ENCODE measurements at regions not wholly inside any gene's neighbourhood (a gene's known extent, or its start where the extent isn't known, plus 50 kb on each side); places are given as distances from the start of the nearest gene placed in this dataset.

GRCh38 chr21:14706712-14707510, 160.8 kb upstream of the SAMSN1 start:
- TF ChIP-seq CTCF (IDR thresholded peaks at IDR 0.05; ENCODE audit: low read depth, low read length, poor library complexity, severe bottlenecking), result no peak
- no peak for TF ChIP-seq EZH2phosphoT487 (IDR thresholded peaks at IDR 0.05; ENCODE audit: borderline replicate concordance, low read length)
